ENCODE measurements at regions not wholly inside any gene's neighbourhood (a gene's known extent, or its start where the extent isn't known, plus 50 kb on each side); places are given as distances from the start of the nearest gene placed in this dataset.

DNA sequence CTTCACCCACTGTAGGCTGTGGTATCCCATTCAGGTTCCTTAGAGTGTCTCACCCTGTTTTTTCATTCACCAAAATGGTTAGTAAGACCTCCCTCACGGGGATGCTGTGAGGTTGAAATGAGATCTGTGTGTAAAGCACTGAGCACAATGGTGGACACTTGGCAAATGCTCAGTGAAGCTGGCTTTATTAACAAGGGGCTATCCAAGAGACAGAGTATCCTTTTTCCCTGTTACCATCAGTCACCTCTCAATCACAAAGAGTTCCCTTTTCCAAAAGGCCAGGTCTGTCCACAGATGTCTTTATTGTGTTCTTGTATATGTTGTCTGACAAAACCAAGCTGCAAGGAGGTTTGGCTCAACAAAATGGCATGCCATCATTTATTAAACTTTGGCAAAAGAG, 138.9 kb upstream of the RARB start:
- no TSS peak for BruUV-seq (replicated peaks)
- CTCF ChIA-PET: no interaction called here
- Mint-ChIP-seq H3K27ac (ENCODE audit: unreplicated experiment) (no peak overlapping the region), H3K9me3 (ENCODE audit: low read depth, unreplicated experiment) (no peaks in the 10 kb centered on the region), H3K4me1 (ENCODE audit: low read depth, unreplicated experiment) (peaks cover 9% of the 10 kb centered on the region), H3K4me3 (ENCODE audit: low read depth, unreplicated experiment) (no peak overlapping the region), H3K36me3 (ENCODE audit: insufficient read depth, unreplicated experiment) (no peaks in the 10 kb centered on the region), H3K27me3 (ENCODE audit: unreplicated experiment) (no peaks in the 10 kb centered on the region)
- TF ChIP-seq, protein P1, sequence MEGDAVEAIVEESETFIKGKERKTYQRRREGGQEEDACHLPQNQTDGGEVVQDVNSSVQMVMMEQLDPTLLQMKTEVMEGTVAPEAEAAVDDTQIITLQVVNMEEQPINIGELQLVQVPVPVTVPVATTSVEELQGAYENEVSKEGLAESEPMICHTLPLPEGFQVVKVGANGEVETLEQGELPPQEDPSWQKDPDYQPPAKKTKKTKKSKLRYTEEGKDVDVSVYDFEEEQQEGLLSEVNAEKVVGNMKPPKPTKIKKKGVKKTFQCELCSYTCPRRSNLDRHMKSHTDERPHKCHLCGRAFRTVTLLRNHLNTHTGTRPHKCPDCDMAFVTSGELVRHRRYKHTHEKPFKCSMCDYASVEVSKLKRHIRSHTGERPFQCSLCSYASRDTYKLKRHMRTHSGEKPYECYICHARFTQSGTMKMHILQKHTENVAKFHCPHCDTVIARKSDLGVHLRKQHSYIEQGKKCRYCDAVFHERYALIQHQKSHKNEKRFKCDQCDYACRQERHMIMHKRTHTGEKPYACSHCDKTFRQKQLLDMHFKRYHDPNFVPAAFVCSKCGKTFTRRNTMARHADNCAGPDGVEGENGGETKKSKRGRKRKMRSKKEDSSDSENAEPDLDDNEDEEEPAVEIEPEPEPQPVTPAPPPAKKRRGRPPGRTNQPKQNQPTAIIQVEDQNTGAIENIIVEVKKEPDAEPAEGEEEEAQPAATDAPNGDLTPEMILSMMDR (IDR thresholded peaks at IDR 0.05; ENCODE audit: unreplicated experiment): no peak
- DNase-seq: no peak
- intact Hi-C loops (cut with micrococcal nuclease; ENCODE audit: unreplicated experiment): no loop called here

DNA sequence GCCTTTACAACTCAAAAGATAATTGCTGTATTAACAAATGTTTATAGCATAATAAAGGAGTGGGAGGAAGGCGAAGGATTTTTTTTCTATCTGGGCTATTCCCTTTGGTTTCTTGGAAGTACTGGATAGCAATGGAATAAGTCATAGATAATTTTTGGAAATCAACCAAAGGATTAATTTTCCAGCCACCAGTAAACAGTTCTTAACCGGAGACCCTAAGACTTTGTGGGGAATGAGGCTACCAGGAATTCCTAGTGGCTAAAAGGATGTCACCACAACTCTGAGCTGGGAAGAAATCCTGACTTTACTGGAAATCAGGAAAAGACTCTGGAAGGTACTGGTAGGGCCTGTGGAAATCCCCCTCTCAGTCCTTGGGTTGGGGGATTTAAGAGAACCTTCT, 138.4 kb upstream of the RARB start:
- intact Hi-C loops (cut with micrococcal nuclease; ENCODE audit: unreplicated experiment): loop anchor here (10.0 kb wide), 2 partner anchors 135 to 325 kb away; no protein-coding TSS in a partner anchor
- TF ChIP-seq, protein P1 (IDR thresholded peaks at IDR 0.05; ENCODE audit: unreplicated experiment): no peak
- H3K27ac Mint-ChIP-seq (ENCODE audit: unreplicated experiment): no peak overlapping the region
- no peaks in the 10 kb centered on the region for H3K36me3 Mint-ChIP-seq (ENCODE audit: insufficient read depth, unreplicated experiment)
- DNase-seq: no peak
- peaks cover 9% of the 10 kb centered on the region for H3K4me1 Mint-ChIP-seq (ENCODE audit: low read depth, unreplicated experiment)
- no peaks in the 10 kb centered on the region for H3K27me3 Mint-ChIP-seq (ENCODE audit: unreplicated experiment)
- H3K4me3 Mint-ChIP-seq (ENCODE audit: low read depth, unreplicated experiment): no peak overlapping the region
- no peaks in the 10 kb centered on the region for H3K9me3 Mint-ChIP-seq (ENCODE audit: low read depth, unreplicated experiment)
- no TSS peak for BruUV-seq (replicated peaks)
- CTCF ChIA-PET: no interaction called here

DNA sequence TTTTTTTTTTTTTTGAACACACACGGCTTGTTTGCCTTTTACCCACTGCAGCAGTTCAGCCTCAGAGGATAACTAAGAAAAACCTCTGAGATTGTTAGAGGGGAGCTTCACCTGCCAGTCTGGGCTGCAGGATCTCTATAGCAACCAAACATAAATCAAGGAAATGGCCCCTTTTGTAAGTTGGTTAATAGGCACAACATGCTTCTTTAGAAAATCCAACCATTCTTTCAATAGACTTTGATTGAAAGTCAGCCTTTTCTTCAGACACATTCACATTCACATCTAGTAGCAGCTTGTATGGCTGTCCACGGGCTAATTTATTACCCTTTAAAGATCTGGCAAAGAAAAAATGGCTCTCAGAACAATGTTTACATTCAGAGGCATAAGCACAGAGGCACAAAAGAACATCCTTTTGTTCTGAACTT, 136.6 kb upstream of the RARB start:
- no peak overlapping the region for H3K4me3 Mint-ChIP-seq (ENCODE audit: low read depth, unreplicated experiment)
- H3K27ac Mint-ChIP-seq (ENCODE audit: unreplicated experiment): peak overlapping the region; percentile 56
- CTCF ChIA-PET: interaction anchor here (0.6 kb wide), 1 partner anchor 49 kb away, joined by 3 read pairs; no protein-coding TSS in a partner anchor
- H3K27me3 Mint-ChIP-seq (ENCODE audit: unreplicated experiment): no peaks in the 10 kb centered on the region
- H3K4me1 Mint-ChIP-seq (ENCODE audit: low read depth, unreplicated experiment): peaks cover 17% of the 10 kb centered on the region
- intact Hi-C loops (cut with micrococcal nuclease; ENCODE audit: unreplicated experiment): loop anchor here (10.0 kb wide), 2 partner anchors 137 to 327 kb away; no protein-coding TSS in a partner anchor
- no TSS peak for BruUV-seq (replicated peaks)
- TF ChIP-seq, protein P1 (IDR thresholded peaks at IDR 0.05; ENCODE audit: unreplicated experiment): no peak
- H3K36me3 Mint-ChIP-seq (ENCODE audit: insufficient read depth, unreplicated experiment): no peaks in the 10 kb centered on the region
- DNase-seq: no peak
- no peaks in the 10 kb centered on the region for H3K9me3 Mint-ChIP-seq (ENCODE audit: low read depth, unreplicated experiment)

DNA sequence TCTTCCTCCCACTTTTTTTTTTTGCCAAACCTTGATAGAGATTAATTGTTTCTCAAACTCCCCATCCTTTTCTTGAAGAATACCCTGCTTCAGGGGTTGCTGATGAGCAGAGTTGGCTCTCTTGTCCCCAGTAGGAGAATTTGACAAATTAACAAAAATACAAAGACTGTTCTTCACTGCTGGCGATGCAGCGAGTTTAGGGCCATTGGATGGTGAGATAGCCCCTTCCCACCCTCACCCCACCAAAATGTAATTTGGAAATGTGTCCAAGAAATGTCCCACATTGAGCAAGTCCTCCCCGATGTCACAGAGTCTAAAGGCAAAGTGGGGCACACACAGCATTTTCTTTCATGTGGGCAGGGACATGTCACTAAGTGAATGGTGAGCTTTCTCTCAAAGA, 136.0 kb upstream of the RARB start:
- H3K4me3 Mint-ChIP-seq (ENCODE audit: low read depth, unreplicated experiment): no peak overlapping the region
- no peak for DNase-seq
- no peaks in the 10 kb centered on the region for H3K27me3 Mint-ChIP-seq (ENCODE audit: unreplicated experiment)
- TF ChIP-seq, protein P1 (IDR thresholded peaks at IDR 0.05; ENCODE audit: unreplicated experiment): no peak
- intact Hi-C loops (cut with micrococcal nuclease; ENCODE audit: unreplicated experiment): loop anchor here (10.0 kb wide), 2 partner anchors 137 to 327 kb away; no protein-coding TSS in a partner anchor
- H3K4me1 Mint-ChIP-seq (ENCODE audit: low read depth, unreplicated experiment): peaks cover 23% of the 10 kb centered on the region
- H3K27ac Mint-ChIP-seq (ENCODE audit: unreplicated experiment): peak overlapping the region; percentile 56
- no TSS peak for BruUV-seq (replicated peaks)
- H3K9me3 Mint-ChIP-seq (ENCODE audit: low read depth, unreplicated experiment): no peaks in the 10 kb centered on the region
- CTCF ChIA-PET: no interaction called here
- no peaks in the 10 kb centered on the region for H3K36me3 Mint-ChIP-seq (ENCODE audit: insufficient read depth, unreplicated experiment)

Data from Calu3 (cell line).